SK-N-SH treated with all-trans-retinoic acid at 6 μM for 48 hours (cell line): ENCODE measurements at regions not wholly inside any gene's neighbourhood (a gene's known extent, or its start where the extent isn't known, plus 50 kb on each side); places are given as distances from the start of the nearest gene placed in this dataset.

ENCODE experiments used
- BACH2 ChIP-seq: fragments of 250-450 bp; sonication (Bioruptor Pico); IDR thresholded peaks from 2 replicates; pipeline ENCODE4 v1.9.0; 2021; ENCODE audit warnings: mild to moderate bottlenecking, borderline replicate concordance
- ESRRG ChIP-seq: fragments of 250-450 bp; sonication (Bioruptor Pico); IDR thresholded peaks from 2 replicates; pipeline ENCODE4 v1.6.1; 2021; ENCODE audit warnings: mild to moderate bottlenecking
- PPARA ChIP-seq: fragments of 250-450 bp; sonication (Bioruptor Pico); IDR thresholded peaks from 2 replicates; pipeline ENCODE4 v1.5.0; 2020; ENCODE audit warnings: mild to moderate bottlenecking, borderline replicate concordance
- RARB ChIP-seq: fragments of 250-450 bp; sonication (Bioruptor Pico); IDR thresholded peaks from 2 replicates; pipeline ENCODE4 v1.8.0; 2021; ENCODE audit warnings: mild to moderate bottlenecking, moderate library complexity
- SNAI2 ChIP-seq: fragments of 250-450 bp; sonication (Bioruptor Pico); IDR thresholded peaks from 2 replicates; pipeline ENCODE4 v1.5.0; 2020; ENCODE audit warnings: mild to moderate bottlenecking, moderate library complexity
- ZC3H10 ChIP-seq: fragments of 250-450 bp; sonication (Bioruptor Pico); IDR thresholded peaks from 2 replicates; pipeline ENCODE4 v1.5.1; 2021; ENCODE audit warnings: mild to moderate bottlenecking, moderate library complexity
- ZFP3 ChIP-seq: fragments of 250-450 bp; sonication (Bioruptor Pico); IDR thresholded peaks from 2 replicates; pipeline ENCODE4 v1.5.0; 2020; ENCODE audit warnings: mild to moderate bottlenecking, moderate library complexity
- ZFP30 ChIP-seq: fragments of 450-650 bp; formaldehyde crosslinking; IDR thresholded peaks from 2 replicates; pipeline ENCODE4 v1.5.0; 2022; ENCODE audit warnings: mild to moderate bottlenecking, moderate library complexity
- ZNF8 ChIP-seq: fragments of 450-650 bp; formaldehyde crosslinking; IDR thresholded peaks from 2 replicates; pipeline ENCODE4 v1.5.0; 2020; ENCODE audit warnings: mild to moderate bottlenecking, moderate library complexity
- TF ChIP-seq, protein P1 (sequence below): fragments of 250-450 bp; sonication (Bioruptor Pico); IDR thresholded peaks from 2 replicates; pipeline ENCODE4 v1.5.1; 2020; ENCODE audit warnings: low read depth, mild to moderate bottlenecking, moderate library complexity
- TF ChIP-seq, protein P2 (sequence below): fragments of 250-450 bp; sonication (Bioruptor Pico); IDR thresholded peaks from 2 replicates; pipeline ENCODE4 v1.8.0; 2021; ENCODE audit warnings: low read depth, mild to moderate bottlenecking, moderate library complexity, borderline replicate concordance

DNA sequence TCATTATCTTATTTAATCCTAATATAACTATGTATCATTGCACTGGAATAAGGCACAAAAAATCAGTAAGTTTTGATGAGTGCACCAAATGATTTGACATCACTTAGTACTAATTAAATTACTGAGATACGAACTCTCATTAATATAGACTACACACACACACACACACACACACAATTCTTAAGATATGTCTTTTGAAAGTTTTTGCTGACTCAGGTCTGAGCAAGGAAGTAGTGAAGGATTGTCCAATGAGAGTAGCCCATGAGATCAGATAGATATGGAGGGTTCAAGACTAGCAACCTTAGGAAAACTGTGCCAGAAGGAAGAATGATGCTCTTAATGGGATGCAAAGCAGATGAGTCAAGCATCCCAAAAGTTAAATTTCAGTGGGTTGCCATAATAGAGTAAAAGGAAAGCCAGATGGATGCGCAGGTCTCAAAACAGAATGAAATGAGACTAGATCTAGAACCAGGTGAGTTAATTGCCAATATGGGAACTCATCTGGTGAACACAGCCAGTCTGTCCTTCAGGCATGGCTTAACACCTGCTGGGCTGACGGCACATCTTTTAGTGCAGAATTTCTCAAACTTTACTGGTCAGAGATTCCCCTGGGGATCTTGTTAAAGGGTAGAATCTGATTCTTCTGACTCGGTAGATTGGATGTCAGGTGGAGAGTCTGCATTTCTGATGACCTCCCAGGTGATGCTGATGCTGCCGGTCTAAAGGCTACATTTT, 197.0 kb upstream of the NR4A3 start:
- TF ChIP-seq, protein P1, sequence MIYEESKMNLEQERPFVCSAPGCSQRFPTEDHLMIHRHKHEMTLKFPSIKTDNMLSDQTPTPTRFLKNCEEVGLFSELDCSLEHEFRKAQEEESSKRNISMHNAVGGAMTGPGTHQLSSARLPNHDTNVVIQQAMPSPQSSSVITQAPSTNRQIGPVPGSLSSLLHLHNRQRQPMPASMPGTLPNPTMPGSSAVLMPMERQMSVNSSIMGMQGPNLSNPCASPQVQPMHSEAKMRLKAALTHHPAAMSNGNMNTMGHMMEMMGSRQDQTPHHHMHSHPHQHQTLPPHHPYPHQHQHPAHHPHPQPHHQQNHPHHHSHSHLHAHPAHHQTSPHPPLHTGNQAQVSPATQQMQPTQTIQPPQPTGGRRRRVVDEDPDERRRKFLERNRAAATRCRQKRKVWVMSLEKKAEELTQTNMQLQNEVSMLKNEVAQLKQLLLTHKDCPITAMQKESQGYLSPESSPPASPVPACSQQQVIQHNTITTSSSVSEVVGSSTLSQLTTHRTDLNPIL (CRISPR knock-in tag) = no peak
- TF ChIP-seq, protein P2, sequence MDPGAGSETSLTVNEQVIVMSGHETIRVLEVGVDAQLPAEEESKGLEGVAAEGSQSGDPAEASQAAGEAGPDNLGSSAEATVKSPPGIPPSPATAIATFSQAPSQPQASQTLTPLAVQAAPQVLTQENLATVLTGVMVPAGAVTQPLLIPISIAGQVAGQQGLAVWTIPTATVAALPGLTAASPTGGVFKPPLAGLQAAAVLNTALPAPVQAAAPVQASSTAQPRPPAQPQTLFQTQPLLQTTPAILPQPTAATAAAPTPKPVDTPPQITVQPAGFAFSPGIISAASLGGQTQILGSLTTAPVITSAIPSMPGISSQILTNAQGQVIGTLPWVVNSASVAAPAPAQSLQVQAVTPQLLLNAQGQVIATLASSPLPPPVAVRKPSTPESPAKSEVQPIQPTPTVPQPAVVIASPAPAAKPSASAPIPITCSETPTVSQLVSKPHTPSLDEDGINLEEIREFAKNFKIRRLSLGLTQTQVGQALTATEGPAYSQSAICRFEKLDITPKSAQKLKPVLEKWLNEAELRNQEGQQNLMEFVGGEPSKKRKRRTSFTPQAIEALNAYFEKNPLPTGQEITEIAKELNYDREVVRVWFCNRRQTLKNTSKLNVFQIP (CRISPR knock-in tag) = no peak
- TF ChIP-seq ZNF8 (CRISPR knock-in tag) = no peak
- no peak for TF ChIP-seq ZFP30 (CRISPR knock-in tag)
- no peak for TF ChIP-seq RARB (CRISPR knock-in tag)
- TF ChIP-seq ZFP3 = no peak
- no peak for TF ChIP-seq ZC3H10 (CRISPR knock-in tag)
- TF ChIP-seq PPARA (CRISPR knock-in tag) = no peak
- TF ChIP-seq ESRRG (CRISPR knock-in tag) = no peak
- no peak for TF ChIP-seq SNAI2 (CRISPR knock-in tag)
- TF ChIP-seq BACH2 (CRISPR knock-in tag) = no peak
